HL-60 (cell line): ENCODE measurements at regions not wholly inside any gene's neighbourhood (a gene's known extent, or its start where the extent isn't known, plus 50 kb on each side); places are given as distances from the start of the nearest gene placed in this dataset.

Source experiments
- DNase-seq, 2 experiments: peaks; one replicate each; pipeline ENCODE4 v3.0.0-alpha.2; 2010 to 2020; ENCODE audit warnings: low read depth in 1 of 2, low spot score in 1 of 2
- H3K27ac ChIP-seq: fragments of 250-450 bp; sonication (Bioruptor Pico); replicated peaks from 2 replicates; pipeline ENCODE4 v1.5.1; 2020; ENCODE audit warnings: mild to moderate bottlenecking, moderate library complexity
- H3K27me3 ChIP-seq: fragments of 250-450 bp; sonication (Bioruptor Pico); 2 replicates; pipeline ENCODE4 v1.5.1; 2021; ENCODE audit warnings: mild to moderate bottlenecking, moderate library complexity; ENCODE audit not compliant: insufficient read depth, poor library complexity, severe bottlenecking
- H3K4me3 ChIP-seq: replicated peaks from 2 replicates; pipeline ENCODE4 v1.5.1; 2011; ENCODE audit warnings: mild to moderate bottlenecking, control low read depth, low read length; ENCODE audit not compliant: insufficient read depth
- CTCF ChIP-seq: IDR thresholded peaks from one replicate; pipeline ENCODE4 v1.5.1; 2011; ENCODE audit warnings: low read length, control low read depth, inconsistent platforms; ENCODE audit not compliant: insufficient read depth
- GABPA ChIP-seq: IDR thresholded peaks from 2 replicates; pipeline ENCODE4 v1.6.1; 2012; ENCODE audit warnings: low read depth
- POLR2AphosphoS5 ChIP-seq: IDR thresholded peaks from 2 replicates; pipeline ENCODE4 v1.6.1; 2012; ENCODE audit warnings: low read depth
- REST ChIP-seq: IDR thresholded peaks from 2 replicates; pipeline ENCODE4 v1.6.1; 2012; ENCODE audit warnings: low read depth; ENCODE audit not compliant: insufficient replicate concordance
- SPI1 ChIP-seq: IDR thresholded peaks from 2 replicates; pipeline ENCODE4 v1.6.1; 2012; ENCODE audit warnings: low read depth, mild to moderate bottlenecking, borderline replicate concordance

- no peak for TF ChIP-seq SPI1
- no peak for TF ChIP-seq CTCF
- TF ChIP-seq POLR2AphosphoS5 = no peak
- no peak for TF ChIP-seq GABPA
- TF ChIP-seq REST = no peak
- H3K27me3 ChIP-seq = no peaks in the 10 kb centered on the region
- H3K4me3 ChIP-seq = no peak overlapping the region
- H3K27ac ChIP-seq = no peak overlapping the region
- no peak for DNase-seq
These were observed 587.7 kb downstream of the GLUD2 start for GRCh38 chrX:121635141-121635540.

DNA sequence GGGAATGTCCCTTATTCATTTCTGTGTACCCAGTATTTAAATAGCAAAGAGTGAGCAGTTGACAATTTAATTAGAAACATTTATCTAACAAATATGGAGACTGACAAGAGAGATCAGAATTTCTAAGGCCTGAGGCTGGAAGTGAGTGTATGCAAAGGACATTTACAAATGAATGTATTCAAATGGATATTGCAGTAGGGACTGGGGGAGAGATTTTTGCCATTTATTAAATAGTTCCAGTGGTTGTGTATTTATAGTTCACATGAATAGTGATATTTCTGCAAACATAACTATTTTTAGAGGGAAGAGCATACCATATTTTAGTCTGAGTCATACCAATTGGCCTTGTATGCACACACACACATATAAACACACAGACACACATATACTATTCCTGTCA, 592.4 kb downstream of the GLUD2 start:
- Histone ChIP-seq H3K4me3 (no peak overlapping the region), H3K27ac (no peak overlapping the region), H3K27me3 (no peaks in the 10 kb centered on the region)
- TF ChIP-seq SPI1 (no peak), GABPA (no peak), CTCF (no peak), REST (no peak), POLR2AphosphoS5 (no peak)
- no peak for DNase-seq

GRCh38 chrX:121641560-121641959, 594.1 kb downstream of the GLUD2 start:
- DNase-seq = no peak
- Histone ChIP-seq H3K27me3 (no peaks in the 10 kb centered on the region), H3K4me3 (no peak overlapping the region), H3K27ac (no peak overlapping the region)
- TF ChIP-seq REST (no peak), GABPA (no peak), SPI1 (no peak), CTCF (no peak), POLR2AphosphoS5 (no peak)
